ENCODE measurements at regions not wholly inside any gene's neighbourhood (a gene's known extent, or its start where the extent isn't known, plus 50 kb on each side); places are given as distances from the start of the nearest gene placed in this dataset.

DNA sequence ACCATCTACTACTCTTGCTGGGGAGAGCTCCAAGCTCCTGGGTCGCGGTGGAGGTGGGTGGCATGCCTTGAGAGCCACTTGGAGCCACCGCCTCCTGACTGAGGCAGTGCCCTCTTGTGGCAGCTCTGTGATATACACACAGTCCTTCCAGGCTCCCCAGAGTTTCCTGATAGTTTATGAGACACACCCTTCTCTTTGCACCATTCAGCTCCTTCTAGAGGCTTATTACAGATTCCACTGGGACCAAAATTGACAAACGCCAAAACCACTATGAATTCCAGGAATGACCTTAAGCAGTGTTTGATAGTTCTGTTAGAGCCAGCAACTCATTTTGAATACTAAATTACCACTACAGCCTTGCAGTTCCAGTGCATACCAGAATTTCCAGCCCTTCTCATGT, 170.1 kb upstream of the CDH13 start:
- DNase-seq (peak; percentile 5 to 20), ATAC-seq (peak; percentile 71)
- Mint-ChIP-seq H3K27me3 (peaks cover 8% of the 10 kb centered on the region), H3K4me1 (no peaks in the 10 kb centered on the region), H3K9me3 (no peaks in the 10 kb centered on the region), H3K4me3 (no peak overlapping the region), H3K27ac (peak overlapping the region in 1 of 2 donors; percentile 82)

DNA sequence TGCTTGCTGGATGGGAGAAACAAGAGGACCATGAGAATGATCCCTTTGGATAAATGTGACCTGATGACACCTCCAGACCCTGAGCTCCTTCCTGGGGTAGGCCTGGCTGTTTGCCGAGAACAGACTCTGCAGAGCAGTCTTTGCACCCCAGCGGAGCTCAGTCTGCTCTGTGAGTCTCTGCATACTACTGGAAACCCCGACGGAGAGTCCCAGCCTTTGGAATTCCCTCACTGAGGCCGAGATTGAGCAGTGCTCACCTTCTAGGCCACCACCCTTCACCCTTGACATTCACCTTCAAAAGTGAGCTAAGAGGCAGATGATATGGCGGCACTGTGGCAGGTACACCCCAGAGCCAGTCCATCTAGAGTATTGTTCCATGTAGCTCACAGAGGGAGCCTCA, 172.2 kb upstream of the CDH13 start:
- Mint-ChIP-seq H3K9me3 (no peaks in the 10 kb centered on the region), H3K27me3 (peaks cover 8% of the 10 kb centered on the region), H3K4me1 (no peaks in the 10 kb centered on the region), H3K4me3 (no peak overlapping the region), H3K27ac (no peak overlapping the region)
- DNase-seq (no peak), ATAC-seq (no peak)

DNA sequence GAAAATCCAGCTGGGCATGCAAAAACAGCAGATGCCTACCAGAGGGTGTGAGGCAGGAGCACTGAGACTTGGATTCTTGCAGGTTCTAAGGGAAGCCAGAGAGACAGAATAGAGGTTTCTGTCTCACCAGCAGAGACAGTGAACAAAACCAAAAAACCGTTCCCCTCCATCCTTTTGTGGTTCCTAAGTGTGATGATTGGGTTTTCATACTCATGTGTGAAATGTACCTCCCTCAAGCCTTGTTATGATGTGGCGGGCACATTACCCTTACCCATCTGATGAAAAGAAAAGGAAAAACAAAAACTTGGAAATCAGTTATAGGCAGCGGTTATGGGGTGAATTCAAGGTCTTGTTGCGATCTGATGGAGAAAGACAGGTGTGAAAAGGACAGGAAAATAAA, 172.6 kb upstream of the CDH13 start:
- no peak overlapping the region for H3K27ac Mint-ChIP-seq

DNA sequence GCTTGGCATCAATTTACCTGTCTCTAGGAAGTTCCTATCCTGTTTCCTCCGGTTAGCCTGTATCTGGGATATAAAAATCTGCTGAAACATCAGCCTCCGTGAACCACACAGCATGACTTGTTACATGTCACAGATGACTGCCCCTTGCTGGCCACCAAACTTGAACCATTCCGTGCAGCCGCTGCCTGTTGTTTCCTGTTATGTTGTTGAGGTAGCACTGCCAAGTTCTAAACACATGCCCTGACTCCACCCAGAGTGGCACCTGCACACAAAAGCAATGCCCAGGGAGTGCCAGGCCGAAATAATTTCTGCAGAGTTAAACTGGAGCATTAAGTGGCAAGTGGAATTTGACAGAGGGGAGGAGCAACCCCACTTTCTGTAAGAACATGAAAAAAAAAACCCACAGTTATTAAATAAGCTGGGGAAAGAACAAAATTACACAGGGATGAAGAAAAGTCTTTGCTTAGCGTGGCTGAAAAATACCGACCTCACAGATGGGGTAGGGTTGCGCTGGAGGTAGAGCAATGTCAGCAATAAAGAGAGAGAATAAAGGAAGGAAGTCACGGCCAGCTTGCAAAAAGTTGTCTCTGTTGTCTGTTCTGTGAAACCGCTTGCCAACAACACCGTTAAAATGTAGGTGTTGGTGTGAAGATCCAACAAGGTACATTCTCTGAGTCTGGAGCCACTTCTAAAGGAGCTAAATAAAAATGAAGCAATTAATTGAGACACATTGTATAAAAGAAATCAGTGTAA, 174.6 kb upstream of the CDH13 start:
- Mint-ChIP-seq H3K4me1 (no peaks in the 10 kb centered on the region), H3K9me3 (peaks cover 0 to 8% of the 10 kb centered on the region in 2 donors), H3K27me3 (peaks cover 8% of the 10 kb centered on the region), H3K27ac (no peak overlapping the region), H3K4me3 (no peak overlapping the region)
- DNase-seq, result no peak
- ATAC-seq, result no peak

More for the DNA sequence above, 172.6 kb upstream of the CDH13 start:
- Mint-ChIP-seq H3K4me1 (no peaks in the 10 kb centered on the region), H3K9me3 (peaks cover 0 to 3% of the 10 kb centered on the region in 2 donors), H3K27me3 (peaks cover 8% of the 10 kb centered on the region), H3K4me3 (no peak overlapping the region)
- DNase-seq, result no peak
- ATAC-seq, result no peak

DNA sequence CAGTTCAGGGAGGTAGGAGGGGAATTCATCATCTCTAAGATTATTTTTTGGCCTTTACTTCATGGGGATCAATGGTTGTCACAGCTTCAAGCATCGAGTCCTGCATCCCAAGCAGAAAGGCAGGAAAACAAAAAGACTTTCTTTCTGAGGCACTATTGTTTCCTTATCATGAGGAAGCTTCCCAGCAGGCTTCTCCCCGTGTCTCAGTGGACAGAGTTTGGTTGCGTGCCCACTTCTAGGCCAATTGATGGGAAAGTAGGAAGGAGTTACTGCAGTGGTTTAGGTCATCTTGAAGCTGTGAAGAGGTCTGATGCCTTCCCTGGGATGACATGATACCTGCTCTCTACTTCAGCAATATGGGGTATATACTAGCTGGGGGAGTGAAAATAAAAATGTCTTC, 175.3 kb upstream of the CDH13 start:
- Mint-ChIP-seq H3K9me3 (peaks cover 0 to 9% of the 10 kb centered on the region in 2 donors), H3K4me3 (no peak overlapping the region), H3K27me3 (peaks cover 3% of the 10 kb centered on the region), H3K4me1 (no peaks in the 10 kb centered on the region), H3K27ac (no peak overlapping the region)
- ATAC-seq (no peak), DNase-seq (no peak)

- Mint-ChIP-seq H3K4me1 (no peaks in the 10 kb centered on the region), H3K27me3 (peaks cover 19% of the 10 kb centered on the region), H3K9me3 (peaks cover 0 to 6% of the 10 kb centered on the region in 2 donors), H3K27ac (peak overlapping the region in 1 of 2 donors; percentile 59), H3K4me3 (no peak overlapping the region)
- ATAC-seq, result no peak
- no peak for DNase-seq
These were observed 186.4 kb upstream of the CDH13 start for GRCh38 chr16:82440336-82440735.

DNA sequence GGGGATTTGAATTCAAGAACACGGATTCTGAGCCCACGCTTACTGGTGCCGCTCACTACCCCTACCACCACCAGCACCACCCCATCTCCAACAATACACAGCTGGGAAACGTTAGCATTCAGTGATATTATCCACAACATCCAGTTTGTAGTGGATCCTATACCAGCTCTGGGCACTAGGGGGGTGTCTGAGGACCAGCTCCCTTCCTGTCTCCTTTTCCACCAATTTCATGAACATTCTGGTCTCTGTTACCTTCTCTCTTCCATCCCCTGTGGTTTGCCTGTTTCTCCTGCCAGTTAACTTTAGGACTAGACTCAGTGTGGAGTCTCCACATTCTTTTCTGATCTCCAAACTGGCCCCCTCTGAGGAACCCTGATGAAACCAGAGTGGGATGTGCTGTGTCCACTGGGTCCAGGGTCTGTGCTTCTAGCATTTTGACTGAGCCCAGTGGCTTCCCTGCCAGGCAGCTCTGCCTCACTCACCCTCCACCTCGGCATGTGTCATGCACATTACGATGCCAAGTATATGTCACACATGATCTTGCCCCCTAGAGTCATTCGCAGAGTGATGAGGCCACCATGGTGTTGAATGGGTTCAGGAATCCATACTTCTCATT, 187.0 kb upstream of the CDH13 start:
- Mint-ChIP-seq H3K4me3 (no peak overlapping the region), H3K4me1 (no peaks in the 10 kb centered on the region), H3K9me3 (peaks cover 0 to 6% of the 10 kb centered on the region in 2 donors), H3K27me3 (peaks cover 19% of the 10 kb centered on the region), H3K27ac (no peak overlapping the region)
- DNase-seq (no peak), ATAC-seq (no peak)

- no peaks in the 10 kb centered on the region for H3K9me3 Mint-ChIP-seq
- H3K4me1 Mint-ChIP-seq, result no peaks in the 10 kb centered on the region
- ATAC-seq (no peak), DNase-seq (no peak)
- peak overlapping the region in 1 of 2 donors; percentile 46 for H3K27ac Mint-ChIP-seq
- peaks cover 6% of the 10 kb centered on the region for H3K27me3 Mint-ChIP-seq
- H3K4me3 Mint-ChIP-seq, result no peak overlapping the region
These were observed 193.7 kb upstream of the CDH13 start for GRCh38 chr16:82433042-82433441.

DNA sequence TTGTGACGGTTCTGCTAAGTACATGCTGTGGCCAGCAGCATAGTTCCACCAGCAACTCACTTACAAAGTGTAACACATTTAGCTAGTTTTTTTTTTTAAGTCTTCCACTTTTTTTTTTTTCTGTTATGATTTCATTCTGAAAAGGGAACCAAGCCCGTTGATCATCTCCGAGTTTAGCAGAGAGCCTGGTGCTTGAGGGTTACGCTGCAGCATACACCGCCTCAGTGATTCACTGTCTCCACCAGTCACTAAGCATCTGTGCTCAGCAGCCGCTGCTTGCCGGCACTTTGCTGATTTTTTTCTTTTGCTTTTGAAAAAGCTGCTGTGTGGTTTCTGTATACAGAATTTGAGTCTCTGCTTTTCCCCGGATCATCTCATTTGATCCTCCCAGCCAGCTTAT, 194.5 kb upstream of the CDH13 start:
- no peak for ATAC-seq
- no peak overlapping the region for H3K4me3 Mint-ChIP-seq
- no peak overlapping the region for H3K27ac Mint-ChIP-seq
- DNase-seq, result no peak
- H3K27me3 Mint-ChIP-seq, result peaks cover 6% of the 10 kb centered on the region
- no peaks in the 10 kb centered on the region for H3K9me3 Mint-ChIP-seq
- no peaks in the 10 kb centered on the region for H3K4me1 Mint-ChIP-seq

- Mint-ChIP-seq H3K4me3 (no peak overlapping the region), H3K27ac (no peak overlapping the region), H3K4me1 (no peaks in the 10 kb centered on the region), H3K27me3 (no peaks in the 10 kb centered on the region), H3K9me3 (no peaks in the 10 kb centered on the region)
- no peak for DNase-seq
- ATAC-seq, result no peak
These were observed 201.1 kb upstream of the CDH13 start for GRCh38 chr16:82425661-82426060.

GRCh38 chr16:82421851-82422250, 204.9 kb upstream of the CDH13 start:
- no peak for DNase-seq
- no peaks in the 10 kb centered on the region for H3K9me3 Mint-ChIP-seq
- H3K4me3 Mint-ChIP-seq, result no peak overlapping the region
- no peak for ATAC-seq
- H3K27ac Mint-ChIP-seq, result no peak overlapping the region
- no peaks in the 10 kb centered on the region for H3K4me1 Mint-ChIP-seq
- H3K27me3 Mint-ChIP-seq, result no peaks in the 10 kb centered on the region

DNA sequence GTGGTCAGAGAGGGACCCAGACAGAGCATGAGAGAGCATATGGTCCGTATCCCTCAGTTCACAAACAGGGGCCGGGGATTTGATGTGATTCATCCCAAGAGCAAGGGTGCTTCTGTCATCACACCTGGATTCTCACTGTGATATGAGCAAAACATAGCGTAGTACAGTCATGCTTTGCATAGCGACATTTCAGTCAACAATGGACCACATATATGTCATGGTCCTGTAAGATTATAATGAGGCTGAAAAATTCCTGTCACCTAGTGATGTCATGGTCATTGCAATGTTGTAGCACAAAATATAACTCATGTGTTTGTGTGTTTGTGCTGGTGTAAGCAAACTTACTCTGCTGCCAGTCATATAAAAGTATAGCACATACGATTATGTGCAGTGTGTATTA, 207.4 kb upstream of the CDH13 start:
- Mint-ChIP-seq H3K9me3 (no peaks in the 10 kb centered on the region), H3K27me3 (no peaks in the 10 kb centered on the region), H3K4me3 (no peak overlapping the region), H3K4me1 (no peaks in the 10 kb centered on the region), H3K27ac (no peak overlapping the region)
- no peak for DNase-seq
- ATAC-seq, result no peak

DNA sequence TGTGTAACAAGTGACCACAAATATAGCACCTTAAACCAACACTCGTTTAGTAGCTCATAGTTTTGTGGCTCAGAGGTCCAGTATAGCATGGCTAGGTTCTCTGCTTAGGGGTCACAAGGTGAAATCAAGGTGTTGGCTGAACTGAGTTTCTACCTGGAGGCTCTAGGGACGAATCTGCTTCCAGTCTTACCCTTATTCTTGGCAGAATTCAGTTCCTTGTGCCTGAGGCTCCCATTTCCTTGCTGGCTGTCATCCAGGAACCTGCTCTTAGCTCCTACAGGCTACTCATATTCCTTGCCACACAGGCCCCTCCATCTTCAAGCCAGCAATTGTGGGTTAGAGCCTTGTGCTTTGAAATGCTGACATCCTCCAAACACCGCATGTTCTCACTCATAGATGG, 212.3 kb upstream of the CDH13 start:
- no peaks in the 10 kb centered on the region for H3K27me3 Mint-ChIP-seq
- H3K4me1 Mint-ChIP-seq, result no peaks in the 10 kb centered on the region
- H3K27ac Mint-ChIP-seq, result no peak overlapping the region

DNA sequence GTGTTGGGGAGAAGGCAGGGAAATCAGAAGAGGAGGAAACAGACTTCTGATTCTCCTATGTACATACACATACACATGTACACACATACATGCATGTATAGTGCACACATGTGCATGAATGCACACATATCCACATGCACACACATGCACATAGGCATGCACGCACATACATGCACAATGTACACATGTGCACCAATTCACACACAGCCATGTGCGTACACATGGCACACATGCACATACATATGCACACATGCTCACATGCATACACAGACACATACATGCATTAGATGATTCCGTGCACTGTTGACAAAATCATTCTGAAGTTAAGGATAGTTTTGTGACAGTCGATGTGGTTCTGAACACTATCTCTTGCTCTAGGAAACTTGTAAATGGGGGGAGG, 214.0 kb upstream of the CDH13 start:
- ATAC-seq (no peak), DNase-seq (no peak)
- no peak overlapping the region for H3K4me3 Mint-ChIP-seq
- no peak overlapping the region for H3K27ac Mint-ChIP-seq
- no peaks in the 10 kb centered on the region for H3K4me1 Mint-ChIP-seq
- no peaks in the 10 kb centered on the region for H3K9me3 Mint-ChIP-seq
- H3K27me3 Mint-ChIP-seq, result peaks cover 9% of the 10 kb centered on the region

More for the DNA sequence above, 212.3 kb upstream of the CDH13 start:
- ATAC-seq, result no peak
- H3K9me3 Mint-ChIP-seq, result no peaks in the 10 kb centered on the region
- DNase-seq, result no peak
- H3K4me3 Mint-ChIP-seq, result no peak overlapping the region

DNA sequence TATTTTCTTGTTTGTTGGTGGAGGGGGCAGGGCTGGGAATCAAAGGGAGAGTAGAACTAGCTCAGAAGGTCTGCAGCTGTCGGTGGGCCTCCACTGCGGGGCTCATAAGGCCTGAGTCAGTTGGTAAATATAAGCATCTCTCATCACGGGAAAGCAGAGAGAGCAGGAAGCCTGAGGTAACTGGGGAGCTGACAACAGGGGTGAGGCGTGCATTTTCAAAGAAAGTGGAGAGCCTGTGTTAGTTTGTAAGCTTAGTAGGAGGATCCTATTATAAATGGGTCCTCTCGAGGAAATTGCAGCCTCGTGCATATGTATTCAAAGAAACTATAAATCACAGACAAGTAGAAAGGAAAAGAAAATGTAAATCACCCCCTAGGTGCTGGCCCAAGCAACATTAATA, 221.0 kb upstream of the CDH13 start:
- H3K4me1 Mint-ChIP-seq, result no peaks in the 10 kb centered on the region
- peaks cover 0 to 5% of the 10 kb centered on the region in 2 donors for H3K9me3 Mint-ChIP-seq
- no peak for DNase-seq
- no peak for ATAC-seq
- H3K4me3 Mint-ChIP-seq, result no peak overlapping the region
- H3K27ac Mint-ChIP-seq, result peak overlapping the region in 1 of 2 donors; percentile 54
- peaks cover 27% of the 10 kb centered on the region for H3K27me3 Mint-ChIP-seq

GRCh38 chr16:82404586-82405315, 222.0 kb upstream of the CDH13 start:
- Mint-ChIP-seq H3K4me1 (no peaks in the 10 kb centered on the region), H3K27ac (no peak overlapping the region), H3K4me3 (no peak overlapping the region), H3K27me3 (peaks cover 27% of the 10 kb centered on the region), H3K9me3 (peaks cover 0 to 5% of the 10 kb centered on the region in 2 donors)
- ATAC-seq (no peak), DNase-seq (no peak)
